Chondrocyte (in vitro differentiated cells): ENCODE measurements at regions not wholly inside any gene's neighbourhood (a gene's known extent, or its start where the extent isn't known, plus 50 kb on each side); places are given as distances from the start of the nearest gene placed in this dataset.

Experiments used
- DNase-seq: peaks from one replicate; pipeline ENCODE4 v3.0.0; 2021; ENCODE audit warnings: mixed read lengths, low spot score
- H3K27ac Mint-ChIP-seq: one replicate; pipeline ENCODE4 v1.8.0; 2021; ENCODE audit warnings: mild to moderate bottlenecking, moderate library complexity, mixed read lengths; ENCODE audit not compliant: unreplicated experiment
- H3K27me3 Mint-ChIP-seq: 2 replicates; pipeline ENCODE4 v1.8.0; 2021; ENCODE audit warnings: low read depth, mixed read lengths
- H3K36me3 Mint-ChIP-seq: 2 replicates; pipeline ENCODE4 v1.8.0; 2021; ENCODE audit warnings: low read depth, mixed read lengths
- H3K4me1 Mint-ChIP-seq: 2 replicates; pipeline ENCODE4 v1.8.0; 2021; ENCODE audit warnings: low read depth, mild to moderate bottlenecking, mixed read lengths
- H3K4me3 Mint-ChIP-seq: one replicate; pipeline ENCODE4 v1.8.0; 2021; ENCODE audit warnings: mild to moderate bottlenecking, moderate library complexity, mixed read lengths; ENCODE audit not compliant: unreplicated experiment
- H3K9me3 Mint-ChIP-seq: 2 replicates; pipeline ENCODE4 v1.8.0; 2021; ENCODE audit warnings: low read depth, mixed read lengths
- CTCF ChIP-seq: fragments of 200-600 bp; sonication (generic); IDR thresholded peaks from 2 replicates; pipeline ENCODE4 v1.5.0; 2021; ENCODE audit warnings: antibody characterized with exemption, mild to moderate bottlenecking, moderate library complexity

GRCh38 chrX:11913001-11913400 is 155.0 kb downstream of the MSL3 start:
- DNase-seq, result no peak
- peaks cover 3% of the 10 kb centered on the region for H3K27me3 Mint-ChIP-seq
- H3K36me3 Mint-ChIP-seq, result no peaks in the 10 kb centered on the region
- no peak overlapping the region for H3K27ac Mint-ChIP-seq
- peaks cover under 1% of the 10 kb centered on the region for H3K9me3 Mint-ChIP-seq
- no peak overlapping the region for H3K4me3 Mint-ChIP-seq
- TF ChIP-seq CTCF, result no peak
- no peaks in the 10 kb centered on the region for H3K4me1 Mint-ChIP-seq

- no peak for DNase-seq
- Mint-ChIP-seq H3K9me3 (peaks cover 37% of the 10 kb centered on the region), H3K27me3 (peaks cover 3% of the 10 kb centered on the region), H3K27ac (no peak overlapping the region), H3K36me3 (no peaks in the 10 kb centered on the region), H3K4me1 (no peaks in the 10 kb centered on the region), H3K4me3 (no peak overlapping the region)
- no peak for TF ChIP-seq CTCF
Observed at GRCh38 chrX:11929476-11929875, 171.4 kb downstream of the MSL3 start.

GRCh38 chrX:11932423-11932822 is 174.4 kb downstream of the MSL3 start:
- Mint-ChIP-seq H3K9me3 (peaks cover 20% of the 10 kb centered on the region), H3K27me3 (peaks cover 3% of the 10 kb centered on the region), H3K4me3 (no peak overlapping the region), H3K36me3 (no peaks in the 10 kb centered on the region), H3K27ac (no peak overlapping the region), H3K4me1 (no peaks in the 10 kb centered on the region)
- TF ChIP-seq CTCF, result no peak
- no peak for DNase-seq

- no peak overlapping the region for H3K27ac Mint-ChIP-seq
- no peaks in the 10 kb centered on the region for H3K36me3 Mint-ChIP-seq
- H3K27me3 Mint-ChIP-seq, result peaks cover 3% of the 10 kb centered on the region
- H3K9me3 Mint-ChIP-seq, result peaks cover 13% of the 10 kb centered on the region
- no peak overlapping the region for H3K4me3 Mint-ChIP-seq
- no peaks in the 10 kb centered on the region for H3K4me1 Mint-ChIP-seq
- DNase-seq, result no peak
- no peak for TF ChIP-seq CTCF
Observed at GRCh38 chrX:11934089-11934488, 176.1 kb downstream of the MSL3 start.

GRCh38 chrX:11941571-11941970 is 183.5 kb downstream of the MSL3 start:
- Mint-ChIP-seq H3K27me3 (no peaks in the 10 kb centered on the region), H3K36me3 (no peaks in the 10 kb centered on the region), H3K4me1 (no peaks in the 10 kb centered on the region), H3K27ac (no peak overlapping the region), H3K9me3 (peaks cover 5% of the 10 kb centered on the region), H3K4me3 (no peak overlapping the region)
- DNase-seq, result no peak
- no peak for TF ChIP-seq CTCF
